AG10803 (cell line): ENCODE measurements at regions not wholly inside any gene's neighbourhood (a gene's known extent, or its start where the extent isn't known, plus 50 kb on each side); places are given as distances from the start of the nearest gene placed in this dataset.
"Not testable (repeated sequence)": the region's sequence is repeated elsewhere in the genome, so short reads cannot be mapped to it uniquely, and the experiment has no call there.

Source experiments
- DNase-seq: peaks from one replicate; pipeline ENCODE4 v3.0.0; 2010; ENCODE audit warnings: low read depth
- H3K4me3 ChIP-seq: 2 replicates; pipeline ENCODE4 v1.5.1; 2011; ENCODE audit warnings: mild to moderate bottlenecking, low read length, control low read depth
- TF ChIP-seq, protein P1 (sequence below): conservative IDR thresholded peaks from 2 replicates; pipeline ENCODE4 v1.5.1; 2011; ENCODE audit warnings: mild to moderate bottlenecking, low read length, control low read depth, inconsistent platforms

DNA sequence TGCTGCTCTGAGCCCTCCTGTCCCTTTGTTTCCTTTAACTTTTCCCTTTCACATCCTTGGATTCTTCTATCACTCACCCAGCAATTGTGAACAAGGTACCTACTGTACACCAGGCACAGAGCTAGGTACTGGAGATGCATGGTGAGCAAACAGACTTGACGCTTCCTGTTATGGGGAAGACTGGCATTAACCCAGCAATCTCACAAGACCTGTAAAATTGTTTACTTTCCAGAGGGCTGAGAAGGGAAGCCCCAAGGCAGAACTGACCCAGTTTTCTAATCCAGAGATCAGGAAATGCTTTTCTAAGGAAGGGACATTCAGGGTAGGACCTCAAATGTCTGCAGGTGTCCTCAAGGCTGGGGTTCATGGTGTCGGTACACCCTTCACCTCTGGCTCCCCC is 171.6 kb upstream of the KAZN start:
- TF ChIP-seq, protein P1, sequence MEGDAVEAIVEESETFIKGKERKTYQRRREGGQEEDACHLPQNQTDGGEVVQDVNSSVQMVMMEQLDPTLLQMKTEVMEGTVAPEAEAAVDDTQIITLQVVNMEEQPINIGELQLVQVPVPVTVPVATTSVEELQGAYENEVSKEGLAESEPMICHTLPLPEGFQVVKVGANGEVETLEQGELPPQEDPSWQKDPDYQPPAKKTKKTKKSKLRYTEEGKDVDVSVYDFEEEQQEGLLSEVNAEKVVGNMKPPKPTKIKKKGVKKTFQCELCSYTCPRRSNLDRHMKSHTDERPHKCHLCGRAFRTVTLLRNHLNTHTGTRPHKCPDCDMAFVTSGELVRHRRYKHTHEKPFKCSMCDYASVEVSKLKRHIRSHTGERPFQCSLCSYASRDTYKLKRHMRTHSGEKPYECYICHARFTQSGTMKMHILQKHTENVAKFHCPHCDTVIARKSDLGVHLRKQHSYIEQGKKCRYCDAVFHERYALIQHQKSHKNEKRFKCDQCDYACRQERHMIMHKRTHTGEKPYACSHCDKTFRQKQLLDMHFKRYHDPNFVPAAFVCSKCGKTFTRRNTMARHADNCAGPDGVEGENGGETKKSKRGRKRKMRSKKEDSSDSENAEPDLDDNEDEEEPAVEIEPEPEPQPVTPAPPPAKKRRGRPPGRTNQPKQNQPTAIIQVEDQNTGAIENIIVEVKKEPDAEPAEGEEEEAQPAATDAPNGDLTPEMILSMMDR: no peak
- no peak for DNase-seq
- H3K4me3 ChIP-seq: no peak overlapping the region

DNA sequence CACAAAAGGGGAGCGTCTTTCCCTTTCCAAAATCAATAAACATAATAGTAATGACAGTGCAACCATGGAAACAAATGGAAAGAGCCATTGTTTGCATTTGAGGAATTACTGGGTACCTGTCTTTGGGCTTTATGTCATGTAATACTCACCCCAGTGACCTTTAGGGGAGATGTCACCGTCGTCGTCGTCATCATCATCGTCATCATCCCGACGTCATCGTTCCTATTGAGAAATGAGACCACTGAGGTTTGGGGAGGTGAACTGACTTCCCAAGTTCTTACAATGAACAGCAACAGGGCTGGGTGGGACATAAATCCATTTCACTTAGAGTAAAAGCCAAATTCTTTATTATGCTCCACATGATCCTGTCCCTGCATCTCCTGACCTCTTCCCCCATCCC is 168.9 kb upstream of the KAZN start:
- TF ChIP-seq, protein P1: no peak
- DNase-seq: no peak
- no peak overlapping the region for H3K4me3 ChIP-seq

DNA sequence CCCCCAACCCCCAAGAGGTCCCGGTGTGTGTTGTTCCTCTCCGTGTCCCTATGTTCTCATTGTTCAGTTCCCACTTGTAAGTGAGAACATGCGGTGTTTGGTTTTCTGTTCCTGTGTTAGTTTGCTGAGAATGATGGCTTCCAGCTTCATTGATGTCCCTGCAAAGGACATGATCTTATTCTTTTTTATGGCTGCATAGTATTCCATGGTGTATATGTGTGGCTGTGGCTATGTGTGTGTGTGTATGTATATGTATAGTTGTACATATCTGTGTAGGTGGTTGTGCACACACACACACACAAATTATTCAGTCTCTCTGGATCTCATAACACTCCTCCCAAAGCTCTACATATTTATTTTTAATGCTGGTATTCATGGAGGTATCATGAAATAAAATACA is 165.8 kb upstream of the KAZN start:
- DNase-seq, H3K4me3 ChIP-seq: not testable (repeated sequence)

DNA sequence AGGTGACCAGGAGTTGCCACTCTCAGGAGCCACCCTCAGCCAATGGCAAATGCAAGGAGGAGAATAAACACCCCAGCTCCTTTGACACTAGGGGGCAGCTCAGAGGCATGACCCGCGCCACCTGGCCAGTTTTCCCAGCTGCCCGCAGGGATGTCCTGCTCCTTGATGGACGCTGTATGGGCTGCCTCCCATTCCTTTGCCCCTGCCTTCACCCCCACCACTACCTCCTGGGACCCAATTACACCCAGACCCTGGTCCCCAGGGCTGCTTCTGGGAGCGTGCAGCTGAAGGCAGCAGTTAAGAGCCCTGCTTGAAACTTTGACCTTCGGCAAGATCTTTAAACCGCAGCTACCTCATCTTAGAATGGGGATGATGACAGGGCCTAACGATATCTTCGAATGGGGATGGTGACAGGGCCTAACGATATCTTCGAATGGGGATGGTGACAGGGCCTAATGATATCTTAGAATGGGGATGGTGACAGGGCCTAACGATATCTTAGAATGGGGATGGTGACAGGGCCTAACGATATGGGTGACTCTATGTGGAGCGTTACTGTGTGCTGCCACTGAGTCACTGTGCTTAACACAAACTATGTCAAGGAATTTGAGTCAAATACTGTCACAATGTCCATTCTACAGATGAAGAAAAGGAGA is 163.0 kb upstream of the KAZN start:
- H3K4me3 ChIP-seq: no peak overlapping the region
- no peak for DNase-seq
- TF ChIP-seq, protein P1: no peak

DNA sequence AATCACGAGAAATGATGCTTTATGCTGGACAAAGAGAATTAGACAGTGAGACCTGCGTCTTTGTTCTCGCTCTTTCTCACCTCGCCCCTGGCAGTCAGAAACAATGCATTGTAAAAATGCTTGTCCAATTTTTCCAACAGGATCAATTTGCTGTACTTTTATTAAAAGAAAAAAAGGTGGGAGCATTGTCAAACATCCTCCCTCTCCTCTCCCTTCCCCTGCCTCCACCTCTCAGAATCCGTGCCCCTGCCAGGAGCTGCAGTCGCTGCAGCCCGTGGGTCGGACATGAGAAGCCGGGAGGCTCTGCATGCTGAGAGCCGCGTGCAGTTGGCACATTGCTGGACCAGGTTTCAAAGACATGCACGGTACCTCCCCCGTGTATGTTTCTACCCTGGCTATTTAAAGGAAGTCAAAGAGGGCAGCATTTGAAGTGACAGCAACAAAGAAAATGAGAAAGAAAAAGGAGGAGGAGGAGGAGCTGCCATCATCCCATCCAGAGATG is 161.0 kb upstream of the KAZN start:
- DNase-seq: no peak
- TF ChIP-seq, protein P1: no peak
- no peak overlapping the region for H3K4me3 ChIP-seq

DNA sequence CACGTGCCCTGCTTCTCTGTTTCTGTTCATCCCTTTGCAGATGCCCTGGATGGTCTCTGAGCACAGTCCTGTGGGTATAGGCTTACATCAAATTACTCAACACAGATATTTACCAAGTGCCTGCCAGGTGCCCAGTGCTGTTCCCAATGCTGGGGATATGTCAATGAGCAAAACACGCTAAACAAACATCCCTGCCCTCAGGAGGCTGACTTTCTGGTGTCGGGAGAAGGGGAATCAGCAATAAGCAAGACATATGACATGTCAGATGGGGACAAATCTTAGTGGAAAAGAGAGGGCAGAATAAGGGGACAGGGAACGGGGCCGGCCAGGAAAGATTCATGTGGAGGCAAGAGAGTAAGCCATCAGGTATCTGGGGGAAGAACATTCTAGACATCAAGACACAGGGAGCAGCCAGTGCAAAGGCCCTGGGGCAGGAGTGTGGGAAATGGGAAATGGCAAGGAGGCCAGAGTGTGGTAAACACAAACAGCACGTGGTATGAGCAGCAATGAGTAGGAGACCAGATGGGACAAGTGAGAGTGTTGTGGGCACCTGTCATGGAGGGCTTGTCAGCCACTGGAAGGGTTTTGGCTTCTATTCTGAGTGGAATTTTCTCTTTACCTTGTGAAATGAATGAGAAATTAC is 160.2 kb upstream of the KAZN start:
- H3K4me3 ChIP-seq: no peak overlapping the region
- no peak for DNase-seq
- TF ChIP-seq, protein P1: no peak

DNA sequence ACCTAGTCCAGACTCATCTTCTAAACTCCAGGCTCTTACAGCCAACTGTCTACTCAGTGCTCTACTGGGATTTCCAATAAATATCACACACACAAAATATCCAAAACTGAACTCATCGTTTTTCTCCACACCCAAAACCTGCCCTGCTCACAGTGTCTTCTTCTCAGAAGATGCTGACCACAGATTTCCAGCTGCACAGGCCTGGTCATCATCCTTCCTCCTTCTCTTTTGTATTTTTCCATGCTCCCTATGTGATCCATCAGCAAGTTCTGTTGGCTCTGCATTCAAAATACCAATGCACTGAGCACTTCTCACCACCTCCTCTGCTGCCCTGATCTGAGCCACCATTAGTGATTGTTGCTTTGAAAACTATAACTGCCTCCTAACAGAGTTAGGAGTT is 159.5 kb upstream of the KAZN start:
- peak; percentile 51 for DNase-seq
- TF ChIP-seq, protein P1: no peak
- no peak overlapping the region for H3K4me3 ChIP-seq
